Ishikawa (cell line): ENCODE measurements at regions not wholly inside any gene's neighbourhood (a gene's known extent, or its start where the extent isn't known, plus 50 kb on each side); places are given as distances from the start of the nearest gene placed in this dataset.

Experiments
- CEBPB ChIP-seq: IDR thresholded peaks from 2 replicates; pipeline ENCODE4 v1.6.1; 2012
- CREB1 ChIP-seq: IDR thresholded peaks from 2 replicates; pipeline ENCODE4 v1.6.1; 2012; ENCODE audit warnings: low read depth
- EGR1 ChIP-seq: IDR thresholded peaks from 2 replicates; pipeline ENCODE4 v1.6.1; 2012
- EP300 ChIP-seq: IDR thresholded peaks from 2 replicates; pipeline ENCODE4 v1.6.1; 2012; ENCODE audit warnings: borderline replicate concordance
- FOXM1 ChIP-seq: IDR thresholded peaks from 2 replicates; pipeline ENCODE4 v1.6.1; 2012; ENCODE audit warnings: low read depth, borderline replicate concordance
- NFIC ChIP-seq: IDR thresholded peaks from 2 replicates; pipeline ENCODE4 v1.6.1; 2012
- RAD21 ChIP-seq: IDR thresholded peaks from 2 replicates; pipeline ENCODE4 v1.6.1; 2012; ENCODE audit warnings: low read depth
- TAF1 ChIP-seq: IDR thresholded peaks from 2 replicates; pipeline ENCODE4 v1.6.1; 2012; ENCODE audit warnings: low read depth, mild to moderate bottlenecking
- TCF12 ChIP-seq: IDR thresholded peaks from 2 replicates; pipeline ENCODE4 v1.6.1; 2012; ENCODE audit warnings: low read depth
- TEAD4 ChIP-seq: IDR thresholded peaks from 2 replicates; pipeline ENCODE4 v1.6.1; 2012
- YY1 ChIP-seq: IDR thresholded peaks from 2 replicates; pipeline ENCODE4 v1.6.1; 2012; ENCODE audit warnings: low read depth
- ZBTB7A ChIP-seq: IDR thresholded peaks from 2 replicates; pipeline ENCODE4 v1.6.1; 2012; ENCODE audit warnings: low read depth
- TF ChIP-seq, protein P1 (sequence below): IDR thresholded peaks from 2 replicates; pipeline ENCODE4 v1.6.1; 2012
- TF ChIP-seq, protein P2 (sequence below): IDR thresholded peaks from 2 replicates; pipeline ENCODE4 v1.6.1; 2012
- TF ChIP-seq, protein P3 (sequence below): IDR thresholded peaks from 2 replicates; pipeline ENCODE4 v1.6.1; 2012; ENCODE audit warnings: low read depth, mild to moderate bottlenecking

DNA sequence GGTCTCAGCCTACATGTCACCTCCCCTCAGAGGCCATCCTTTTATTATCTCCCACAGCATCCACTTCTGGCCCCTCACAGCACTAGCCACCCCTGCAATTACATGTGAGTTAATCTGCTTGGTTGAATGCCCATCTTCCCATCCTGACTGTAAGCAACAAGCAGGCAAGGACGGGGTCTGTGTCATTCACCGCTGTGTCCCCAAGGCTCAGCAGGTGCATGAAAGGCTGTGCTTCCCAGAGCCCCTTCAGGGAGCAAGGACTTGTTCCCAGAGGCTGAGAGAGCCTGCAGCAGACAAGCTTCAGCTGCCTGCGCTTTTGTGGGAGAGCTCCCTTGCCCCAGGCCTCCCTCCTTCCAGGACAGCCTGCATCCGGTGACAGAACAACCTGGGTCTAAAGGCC, 172.7 kb upstream of the GSC start:
- TF ChIP-seq ZBTB7A: no peak
- TF ChIP-seq CREB1: no peak
- TF ChIP-seq TAF1: no peak
- no peak for TF ChIP-seq FOXM1
- TF ChIP-seq, protein P1, sequence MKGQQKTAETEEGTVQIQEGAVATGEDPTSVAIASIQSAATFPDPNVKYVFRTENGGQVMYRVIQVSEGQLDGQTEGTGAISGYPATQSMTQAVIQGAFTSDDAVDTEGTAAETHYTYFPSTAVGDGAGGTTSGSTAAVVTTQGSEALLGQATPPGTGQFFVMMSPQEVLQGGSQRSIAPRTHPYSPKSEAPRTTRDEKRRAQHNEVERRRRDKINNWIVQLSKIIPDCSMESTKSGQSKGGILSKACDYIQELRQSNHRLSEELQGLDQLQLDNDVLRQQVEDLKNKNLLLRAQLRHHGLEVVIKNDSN: no peak
- TF ChIP-seq, protein P2, sequence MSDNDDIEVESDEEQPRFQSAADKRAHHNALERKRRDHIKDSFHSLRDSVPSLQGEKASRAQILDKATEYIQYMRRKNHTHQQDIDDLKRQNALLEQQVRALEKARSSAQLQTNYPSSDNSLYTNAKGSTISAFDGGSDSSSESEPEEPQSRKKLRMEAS: no peak
- no peak for TF ChIP-seq EGR1
- no peak for TF ChIP-seq TCF12
- TF ChIP-seq YY1: no peak
- TF ChIP-seq EP300: no peak

DNA sequence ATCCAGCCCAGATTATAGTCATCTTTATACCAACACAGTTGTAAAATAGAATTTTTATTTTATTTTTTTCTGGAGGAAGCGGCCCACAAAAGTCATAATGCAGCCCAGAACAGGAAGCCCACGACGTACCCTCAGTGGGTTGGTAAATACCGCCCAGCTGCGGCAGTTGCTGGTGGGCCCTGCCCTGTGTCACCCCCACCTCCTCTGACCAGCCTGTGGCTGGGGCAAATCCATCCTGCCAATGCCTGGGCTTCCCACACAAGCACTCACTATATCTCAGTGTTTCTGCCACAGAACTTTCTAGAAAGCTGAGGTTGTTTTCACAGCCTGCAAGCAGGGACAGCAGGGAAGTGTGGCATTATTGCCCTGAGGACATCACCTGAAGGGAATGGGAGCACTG, 171.4 kb upstream of the GSC start:
- TF ChIP-seq ZBTB7A (no peak), TEAD4 (no peak), EGR1 (no peak), TAF1 (no peak), CREB1 (no peak), EP300 (no peak), NFIC (no peak), TCF12 (no peak), CEBPB (no peak), FOXM1 (no peak), RAD21 (no peak), YY1 (no peak)
- TF ChIP-seq, protein P2: no peak
- TF ChIP-seq, protein P1: no peak
- TF ChIP-seq, protein P3, sequence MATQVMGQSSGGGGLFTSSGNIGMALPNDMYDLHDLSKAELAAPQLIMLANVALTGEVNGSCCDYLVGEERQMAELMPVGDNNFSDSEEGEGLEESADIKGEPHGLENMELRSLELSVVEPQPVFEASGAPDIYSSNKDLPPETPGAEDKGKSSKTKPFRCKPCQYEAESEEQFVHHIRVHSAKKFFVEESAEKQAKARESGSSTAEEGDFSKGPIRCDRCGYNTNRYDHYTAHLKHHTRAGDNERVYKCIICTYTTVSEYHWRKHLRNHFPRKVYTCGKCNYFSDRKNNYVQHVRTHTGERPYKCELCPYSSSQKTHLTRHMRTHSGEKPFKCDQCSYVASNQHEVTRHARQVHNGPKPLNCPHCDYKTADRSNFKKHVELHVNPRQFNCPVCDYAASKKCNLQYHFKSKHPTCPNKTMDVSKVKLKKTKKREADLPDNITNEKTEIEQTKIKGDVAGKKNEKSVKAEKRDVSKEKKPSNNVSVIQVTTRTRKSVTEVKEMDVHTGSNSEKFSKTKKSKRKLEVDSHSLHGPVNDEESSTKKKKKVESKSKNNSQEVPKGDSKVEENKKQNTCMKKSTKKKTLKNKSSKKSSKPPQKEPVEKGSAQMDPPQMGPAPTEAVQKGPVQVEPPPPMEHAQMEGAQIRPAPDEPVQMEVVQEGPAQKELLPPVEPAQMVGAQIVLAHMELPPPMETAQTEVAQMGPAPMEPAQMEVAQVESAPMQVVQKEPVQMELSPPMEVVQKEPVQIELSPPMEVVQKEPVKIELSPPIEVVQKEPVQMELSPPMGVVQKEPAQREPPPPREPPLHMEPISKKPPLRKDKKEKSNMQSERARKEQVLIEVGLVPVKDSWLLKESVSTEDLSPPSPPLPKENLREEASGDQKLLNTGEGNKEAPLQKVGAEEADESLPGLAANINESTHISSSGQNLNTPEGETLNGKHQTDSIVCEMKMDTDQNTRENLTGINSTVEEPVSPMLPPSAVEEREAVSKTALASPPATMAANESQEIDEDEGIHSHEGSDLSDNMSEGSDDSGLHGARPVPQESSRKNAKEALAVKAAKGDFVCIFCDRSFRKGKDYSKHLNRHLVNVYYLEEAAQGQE: no peak

DNA sequence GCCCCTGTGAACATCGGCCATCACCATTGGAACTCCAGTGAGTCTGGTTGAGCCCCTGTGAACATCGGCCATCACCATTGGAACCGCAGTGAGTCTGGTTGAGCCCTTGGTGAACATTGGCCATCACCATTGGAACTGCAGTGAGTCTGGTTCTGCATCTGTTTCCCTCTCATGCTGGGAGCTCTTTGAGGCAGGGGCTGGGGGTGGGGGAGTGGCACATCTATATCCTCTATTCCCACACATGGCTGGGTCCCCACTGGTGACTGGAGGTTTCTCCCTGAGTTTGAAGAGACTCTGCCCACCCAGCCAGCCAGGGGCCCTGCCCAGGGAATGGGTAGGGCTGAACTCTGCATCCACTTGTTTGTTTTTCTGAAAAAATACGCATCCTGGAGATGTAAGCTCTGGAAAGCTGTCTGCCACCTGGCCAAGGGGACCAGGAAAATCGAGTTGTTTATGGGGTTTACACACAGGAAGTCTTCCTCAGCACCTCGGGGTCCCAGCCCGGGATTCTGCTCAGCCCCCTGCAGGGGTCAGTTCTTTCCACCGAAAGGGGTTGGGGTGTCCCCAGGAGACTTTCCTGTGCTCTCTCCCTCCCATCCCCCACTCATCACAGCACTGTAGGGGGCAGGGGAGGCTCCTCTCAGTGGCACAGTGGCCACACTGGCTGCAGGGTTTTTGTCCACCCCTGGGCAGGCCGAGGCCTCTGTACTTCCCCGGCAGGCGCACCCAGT, 170.5 kb upstream of the GSC start:
- TF ChIP-seq CREB1 (no peak), ZBTB7A (no peak), TAF1 (no peak), CEBPB (no peak), FOXM1 (no peak)
- TF ChIP-seq, protein P3: no peak
- TF ChIP-seq, protein P2: no peak

DNA sequence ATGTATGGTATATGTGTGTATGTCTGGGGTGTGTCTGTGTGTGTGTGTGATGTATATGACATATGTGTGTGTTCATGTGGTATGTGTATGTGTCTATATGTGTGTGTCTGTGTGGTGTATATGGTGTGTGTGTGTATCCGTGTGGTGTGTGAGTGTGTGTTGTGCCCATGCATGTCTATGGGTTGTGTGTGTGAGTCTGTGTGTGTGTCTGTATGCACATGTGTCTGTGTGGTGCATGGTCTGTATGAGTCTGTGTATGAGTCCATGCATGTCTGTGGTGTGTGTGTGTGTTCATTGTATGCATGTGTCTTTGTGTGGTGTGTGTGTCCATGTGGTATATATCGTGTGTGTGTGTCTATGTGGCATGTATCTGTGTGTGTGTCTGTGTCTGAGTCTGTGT, 168.1 kb upstream of the GSC start:
- TF ChIP-seq FOXM1 (no peak), EP300 (no peak), CEBPB (no peak), TCF12 (no peak), TAF1 (no peak), TEAD4 (no peak), NFIC (no peak)
- TF ChIP-seq, protein P2: no peak
- TF ChIP-seq, protein P1: no peak
- TF ChIP-seq, protein P3: no peak
